SK-N-SH treated with all-trans-retinoic acid at 6 μM for 48 hours (cell line): ENCODE measurements at regions not wholly inside any gene's neighbourhood (a gene's known extent, or its start where the extent isn't known, plus 50 kb on each side); places are given as distances from the start of the nearest gene placed in this dataset.

Experiments used
- BACH2 ChIP-seq: fragments of 250-450 bp; sonication (Bioruptor Pico); IDR thresholded peaks from 2 replicates; pipeline ENCODE4 v1.9.0; 2021; ENCODE audit warnings: mild to moderate bottlenecking, borderline replicate concordance
- CSDC2 ChIP-seq: fragments of 250-450 bp; sonication (Bioruptor Pico); IDR thresholded peaks from 2 replicates; pipeline ENCODE4 v1.5.0; 2020; ENCODE audit warnings: mild to moderate bottlenecking, moderate library complexity
- RARB ChIP-seq: fragments of 250-450 bp; sonication (Bioruptor Pico); IDR thresholded peaks from 2 replicates; pipeline ENCODE4 v1.8.0; 2021; ENCODE audit warnings: mild to moderate bottlenecking, moderate library complexity
- TSHZ2 ChIP-seq: fragments of 250-450 bp; sonication (Bioruptor Pico); IDR thresholded peaks from 2 replicates; pipeline ENCODE4 v1.5.0; 2020; ENCODE audit warnings: mild to moderate bottlenecking, moderate library complexity

- TF ChIP-seq RARB (CRISPR knock-in tag) (no peak), BACH2 (CRISPR knock-in tag) (no peak), TSHZ2 (no peak), CSDC2 (CRISPR knock-in tag) (no peak)
These were observed 196.3 kb upstream of the TMTC4 start for GRCh38 chr13:100870898-100871297.
